Stimulated activated CD4-positive, alpha-beta T cell treated with anti-CD3 and anti-CD28 coated beads, Interleukin-1b, Interleukin-23, amount 100 ng/mL, for 4 hours (primary cell): ENCODE measurements at regions not wholly inside any gene's neighbourhood (a gene's known extent, or its start where the extent isn't known, plus 50 kb on each side); places are given as distances from the start of the nearest gene placed in this dataset.

Experiments used
- DNase-seq, 2 donors: peaks; one replicate each; pipeline ENCODE4 v3.0.0-alpha.2; 2020; ENCODE audit warnings: low read depth in 2 of 2

DNA sequence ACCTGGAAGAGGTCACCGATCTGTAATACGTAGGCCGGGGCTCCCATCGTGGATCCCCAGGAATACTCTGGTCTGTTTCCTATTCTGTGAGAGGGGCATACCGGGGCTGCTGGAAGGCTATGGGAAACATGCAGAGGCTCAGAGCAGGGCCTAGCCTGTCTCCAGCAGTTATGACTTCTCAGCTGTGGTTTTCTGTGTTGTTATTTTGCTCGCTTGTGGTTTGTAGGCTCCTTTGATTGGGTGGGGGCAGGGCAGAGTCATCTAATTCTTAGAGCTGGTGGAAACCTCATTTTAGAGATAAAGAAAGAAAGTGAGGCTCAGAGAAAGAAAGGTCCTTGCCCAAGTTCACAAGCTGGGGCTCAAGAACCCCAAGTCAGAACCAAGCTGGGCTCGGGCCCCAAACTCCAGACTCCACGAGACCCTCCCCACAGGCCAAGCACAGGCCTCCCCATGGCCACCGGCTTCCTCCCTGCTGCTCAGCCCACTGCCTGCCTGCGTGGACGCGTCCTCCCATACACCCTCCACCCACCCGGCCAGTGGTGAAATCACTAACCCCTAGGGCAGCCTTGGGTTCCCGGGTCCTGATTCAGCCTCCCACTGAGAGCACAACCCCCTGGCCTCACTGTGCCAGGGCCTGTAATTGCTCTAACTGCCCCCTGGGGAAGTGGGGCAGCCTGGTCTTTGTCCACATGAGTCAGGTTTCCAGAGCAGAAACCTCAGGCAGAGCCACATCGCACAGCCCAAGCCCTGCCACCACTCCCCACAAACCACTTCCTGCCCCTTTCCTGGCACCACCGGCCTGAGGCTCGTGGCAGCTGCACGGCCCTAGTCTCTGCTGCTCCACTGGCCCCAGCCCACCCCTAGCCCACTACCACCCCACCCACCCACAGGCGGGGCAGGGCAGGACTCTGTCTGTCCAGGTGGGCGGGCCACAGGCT is 270.8 kb downstream of the UACA start:
- DNase-seq, result peak; percentile 49 to 72

GRCh38 chr15:70491641-70492040 is 271.7 kb downstream of the UACA start:
- no peak for DNase-seq

- no peak for DNase-seq
These were observed 272.1 kb downstream of the UACA start for GRCh38 chr15:70491201-70491621.

DNA sequence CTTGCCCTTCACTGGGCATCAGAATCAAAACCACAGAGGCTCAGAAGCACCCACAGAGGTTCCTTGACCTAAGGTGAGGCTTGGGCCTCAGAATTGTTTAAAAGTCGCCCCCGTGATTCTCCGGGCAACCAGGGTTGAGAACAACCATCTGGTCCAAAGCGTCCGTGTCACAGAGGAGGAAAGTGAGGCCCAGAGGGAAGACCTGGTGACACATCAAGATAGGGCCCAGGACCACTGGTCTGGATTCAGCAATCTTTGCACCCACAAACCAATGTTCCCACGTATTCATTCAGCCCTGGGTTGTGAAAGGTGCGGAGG is 272.6 kb downstream of the UACA start:
- DNase-seq, result no peak

DNA sequence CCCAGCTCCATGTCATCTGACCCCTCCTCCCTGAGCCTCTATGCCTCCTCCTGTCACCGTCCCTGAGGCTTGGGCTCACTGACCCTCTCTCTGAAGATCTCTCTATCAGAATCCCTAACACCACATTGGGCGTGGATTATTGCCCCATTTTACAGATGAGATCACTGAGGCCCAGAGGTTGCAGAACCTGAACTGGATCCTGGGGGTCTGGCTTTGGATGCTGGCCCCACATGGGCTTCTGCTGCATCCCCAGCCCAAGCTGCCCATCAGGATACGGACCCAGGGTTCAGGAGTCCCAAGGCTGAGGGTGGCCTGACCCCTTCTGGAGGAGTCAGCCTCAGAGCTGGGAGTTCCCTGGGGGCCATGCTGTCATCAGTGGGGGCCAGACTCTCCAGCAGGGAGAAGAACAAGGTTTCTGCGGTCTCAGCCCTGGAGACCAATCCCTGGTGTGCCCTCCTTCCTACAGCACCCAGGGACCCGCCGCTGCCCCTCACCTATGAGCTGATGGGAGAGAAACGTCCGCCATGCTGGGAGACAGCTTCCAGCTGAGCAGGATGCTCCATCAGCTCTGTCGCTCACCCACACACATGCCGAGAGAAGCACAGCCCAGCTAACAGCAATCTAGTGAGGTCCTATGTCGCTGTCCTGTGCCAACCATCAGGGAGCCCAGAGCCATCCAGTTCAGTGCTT is 273.1 kb downstream of the UACA start:
- no peak for DNase-seq

DNA sequence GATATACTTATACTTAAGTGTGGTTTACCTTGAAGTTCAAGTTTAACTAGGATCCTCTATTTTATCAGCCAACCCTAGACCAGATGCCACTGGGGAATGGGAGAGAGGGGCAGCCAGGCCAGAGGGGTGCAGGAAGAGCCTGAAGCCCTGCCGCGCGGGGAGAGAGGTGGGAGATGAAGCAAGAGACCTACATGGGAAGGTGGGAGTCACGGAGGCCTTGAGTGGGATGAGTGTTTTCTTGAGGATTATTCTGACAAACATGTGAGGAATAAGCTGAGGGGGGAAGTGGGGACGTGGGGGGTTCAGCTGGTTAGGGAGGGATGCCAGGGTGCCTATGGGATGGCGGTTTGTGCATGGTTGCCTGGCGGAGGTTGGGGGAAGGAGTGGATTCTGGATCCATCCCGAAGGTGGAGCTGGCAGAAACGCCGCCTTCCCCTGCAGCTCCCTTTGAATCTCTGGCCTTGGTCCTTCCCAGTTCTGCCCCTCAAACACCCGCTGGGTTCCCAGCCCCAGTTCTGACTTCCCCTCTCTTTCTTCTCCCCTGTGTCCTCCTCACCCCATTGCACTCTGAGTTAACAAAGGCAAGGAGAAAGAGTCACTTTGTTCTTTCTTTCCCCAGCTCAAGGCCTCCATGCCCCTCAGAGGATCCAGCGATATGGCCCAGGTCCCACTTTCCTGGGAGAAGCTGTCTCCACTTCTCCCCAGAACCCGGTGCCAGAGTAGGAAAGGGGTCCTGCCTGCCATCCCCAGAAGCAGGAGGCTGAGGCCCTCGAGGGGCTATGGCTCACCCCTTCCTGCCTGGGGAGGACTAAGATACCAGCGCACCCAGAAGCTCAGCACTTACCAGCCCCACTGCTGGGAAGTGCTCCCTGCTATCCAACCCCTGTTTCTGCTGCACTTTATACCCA is 274.2 kb downstream of the UACA start:
- no peak for DNase-seq

DNA sequence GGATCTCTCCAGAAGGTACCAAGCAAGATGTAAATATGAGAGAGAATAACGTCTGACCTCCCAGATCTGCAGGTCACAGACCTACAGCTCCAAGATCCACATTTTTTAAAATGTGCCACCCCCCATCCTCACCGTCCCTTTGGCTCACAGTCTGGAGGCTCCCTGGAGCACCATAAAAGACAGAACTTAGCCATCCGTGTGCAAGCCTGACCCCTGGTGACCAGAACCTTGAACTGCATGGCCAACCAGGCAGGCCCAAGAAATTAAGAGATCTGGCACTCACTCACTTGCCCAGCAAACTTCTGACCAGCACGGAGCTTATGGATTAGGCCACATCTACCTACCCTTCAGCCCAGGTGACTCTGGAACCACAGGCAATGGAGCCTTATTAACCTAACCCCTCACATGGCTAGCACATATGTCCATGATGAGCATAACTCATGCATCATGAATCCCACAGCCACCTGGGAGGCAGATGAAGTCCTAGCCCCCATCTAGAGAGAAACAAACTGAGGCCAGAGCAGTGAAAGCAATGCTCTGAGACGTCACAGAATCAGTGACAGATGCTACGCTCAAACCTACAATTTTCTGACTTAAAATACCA is 275.3 kb downstream of the UACA start:
- DNase-seq, result peak; percentile 69 to 73

- DNase-seq, result no peak
These were observed 276.0 kb downstream of the UACA start for GRCh38 chr15:70487387-70487740.

- peak in 1 of 2 donors; percentile 49 for DNase-seq
These were observed 276.6 kb downstream of the UACA start for GRCh38 chr15:70486451-70487386.

DNA sequence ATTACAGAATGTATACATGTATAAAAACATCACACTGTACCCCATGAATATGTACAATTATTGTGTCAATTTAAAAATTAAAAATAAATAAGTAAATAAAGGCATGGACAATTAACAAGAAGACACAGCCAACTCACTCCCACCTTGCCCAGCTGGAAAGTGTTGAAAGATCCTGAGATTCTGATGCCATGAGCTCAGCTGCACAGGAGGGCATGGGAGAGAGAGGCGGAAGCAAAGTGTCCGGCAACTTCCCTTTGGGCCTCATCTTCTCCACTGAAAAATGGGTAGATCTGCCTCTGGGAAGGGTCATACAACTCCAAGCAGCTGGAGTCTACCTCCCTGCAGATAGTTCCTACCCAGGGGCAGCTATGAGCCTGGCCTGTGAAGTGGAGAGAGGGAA is 277.3 kb downstream of the UACA start:
- no peak for DNase-seq

DNA sequence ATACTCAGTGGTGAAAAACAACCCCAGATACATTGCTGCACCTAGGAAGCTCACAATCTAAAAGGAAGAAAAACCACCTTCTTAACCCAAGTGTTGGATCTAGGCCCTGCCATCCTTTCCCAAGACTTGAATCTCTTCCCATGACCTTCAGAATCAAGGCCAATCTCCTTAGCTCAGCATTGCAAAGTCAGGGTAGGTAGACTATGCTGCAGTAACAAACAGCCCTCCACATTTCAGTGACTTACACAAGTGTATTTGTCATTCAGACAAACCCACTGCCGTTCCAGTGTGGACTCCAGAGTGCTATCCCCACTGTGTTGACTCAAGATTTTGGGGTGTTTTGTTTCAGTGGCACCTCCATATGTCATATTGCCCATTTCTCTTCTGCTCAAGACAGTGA is 278.4 kb downstream of the UACA start:
- DNase-seq, result no peak

GRCh38 chr15:70483513-70483912 is 279.8 kb downstream of the UACA start:
- no peak for DNase-seq

- peak in 1 of 2 donors; percentile 38 for DNase-seq
These were observed 283.0 kb downstream of the UACA start for GRCh38 chr15:70480196-70480856.

GRCh38 chr15:70479785-70480184 is 283.6 kb downstream of the UACA start:
- no peak for DNase-seq

DNA sequence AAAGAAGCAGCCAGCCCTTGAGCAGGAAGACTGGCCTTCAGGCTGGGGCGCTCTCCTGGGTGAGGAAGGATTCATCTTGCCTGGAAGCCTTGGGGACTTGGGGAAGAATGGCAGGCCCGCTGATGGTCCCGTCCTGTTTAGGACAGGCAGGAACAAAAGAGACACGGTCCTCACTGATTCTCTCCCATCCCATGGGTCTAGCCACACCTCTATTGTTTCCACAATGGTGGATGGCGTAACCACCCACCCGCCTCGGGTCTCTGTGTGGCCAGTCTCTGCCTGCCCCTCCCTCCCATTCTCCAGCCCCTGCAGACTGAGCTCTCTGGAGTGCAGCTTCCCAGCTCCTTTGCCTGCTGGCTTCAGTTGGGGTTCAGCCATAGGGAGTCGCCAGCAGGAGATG is 284.3 kb downstream of the UACA start:
- DNase-seq, result no peak

- DNase-seq, result no peak
These were observed 284.9 kb downstream of the UACA start for GRCh38 chr15:70478251-70478990.

- no peak for DNase-seq
These were observed 285.6 kb downstream of the UACA start for GRCh38 chr15:70477750-70478250.

GRCh38 chr15:70476441-70476840 is 286.9 kb downstream of the UACA start:
- DNase-seq, result no peak

- DNase-seq, result no peak
These were observed 287.4 kb downstream of the UACA start for GRCh38 chr15:70475921-70476320.
